ENCODE measurements at regions not wholly inside any gene's neighbourhood (a gene's known extent, or its start where the extent isn't known, plus 50 kb on each side); places are given as distances from the start of the nearest gene placed in this dataset.

DNA sequence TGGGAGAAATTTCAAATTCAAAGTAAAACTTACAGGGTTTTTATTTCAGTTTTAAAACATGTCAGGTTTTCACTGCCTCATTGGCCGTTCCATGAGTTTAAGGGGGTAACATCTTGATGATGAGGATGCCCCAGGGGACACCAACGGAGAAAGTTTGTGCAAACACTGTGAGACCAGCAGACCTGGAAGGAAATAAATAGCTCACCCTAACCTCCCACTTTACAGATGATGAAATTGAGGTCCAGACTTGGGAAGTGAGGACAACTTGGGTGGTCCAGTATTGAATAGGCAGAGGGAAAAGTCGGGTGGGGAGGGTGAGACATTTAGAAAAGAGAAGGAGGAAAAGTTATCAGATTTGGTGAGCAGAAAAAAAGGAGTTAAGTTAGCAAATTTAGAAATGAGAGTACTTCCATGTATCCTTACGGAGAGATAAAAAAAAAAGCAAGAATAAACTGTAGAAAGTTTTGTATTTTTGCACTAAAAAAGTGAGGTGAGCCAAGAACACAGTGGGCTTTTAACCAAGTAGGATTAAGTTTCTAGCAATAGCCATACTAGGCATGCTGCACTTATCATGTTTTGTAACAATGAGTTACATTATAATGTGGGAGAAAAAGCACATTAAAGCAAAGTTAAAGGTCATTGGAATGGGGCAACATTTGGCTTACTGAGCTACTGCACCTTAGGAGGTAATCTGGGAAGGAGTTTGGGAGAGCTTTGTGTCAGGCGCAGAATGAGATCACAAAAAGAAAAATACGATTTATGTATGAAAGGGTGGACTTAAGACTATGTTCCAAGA lies 125.1 kb downstream of the GAS1 start:
- TF ChIP-seq, protein P1, sequence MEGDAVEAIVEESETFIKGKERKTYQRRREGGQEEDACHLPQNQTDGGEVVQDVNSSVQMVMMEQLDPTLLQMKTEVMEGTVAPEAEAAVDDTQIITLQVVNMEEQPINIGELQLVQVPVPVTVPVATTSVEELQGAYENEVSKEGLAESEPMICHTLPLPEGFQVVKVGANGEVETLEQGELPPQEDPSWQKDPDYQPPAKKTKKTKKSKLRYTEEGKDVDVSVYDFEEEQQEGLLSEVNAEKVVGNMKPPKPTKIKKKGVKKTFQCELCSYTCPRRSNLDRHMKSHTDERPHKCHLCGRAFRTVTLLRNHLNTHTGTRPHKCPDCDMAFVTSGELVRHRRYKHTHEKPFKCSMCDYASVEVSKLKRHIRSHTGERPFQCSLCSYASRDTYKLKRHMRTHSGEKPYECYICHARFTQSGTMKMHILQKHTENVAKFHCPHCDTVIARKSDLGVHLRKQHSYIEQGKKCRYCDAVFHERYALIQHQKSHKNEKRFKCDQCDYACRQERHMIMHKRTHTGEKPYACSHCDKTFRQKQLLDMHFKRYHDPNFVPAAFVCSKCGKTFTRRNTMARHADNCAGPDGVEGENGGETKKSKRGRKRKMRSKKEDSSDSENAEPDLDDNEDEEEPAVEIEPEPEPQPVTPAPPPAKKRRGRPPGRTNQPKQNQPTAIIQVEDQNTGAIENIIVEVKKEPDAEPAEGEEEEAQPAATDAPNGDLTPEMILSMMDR (IDR thresholded peaks at IDR 0.05; ENCODE audit: low read depth, low read length, poor library complexity, severe bottlenecking) = no peak
- no peak for TF ChIP-seq EZH2phosphoT487 (IDR thresholded peaks at IDR 0.05; ENCODE audit: borderline replicate concordance, low read length)

Measured in DOHH2 (cell line).